Activated naive CD8-positive, alpha-beta T cell treated with anti-CD3 and anti-CD28 coated beads, Interleukin-2, amount 50 U/mL, for 24 hours (primary cell): ENCODE measurements at regions not wholly inside any gene's neighbourhood (a gene's known extent, or its start where the extent isn't known, plus 50 kb on each side); places are given as distances from the start of the nearest gene placed in this dataset.
"Not testable (repeated sequence)": the region's sequence is repeated elsewhere in the genome, so short reads cannot be mapped to it uniquely, and the experiment has no call there.

Source experiments
- ATAC-seq: fragments of 150-1000 bp; cut with Tn5 transposase; one replicate; pipeline ENCODE4 v1.10.0; 2021
- DNase-seq: peaks from one replicate; pipeline ENCODE4 v3.0.0; 2021
- H3K27ac Mint-ChIP-seq: one replicate; pipeline ENCODE4 v1.8.0; 2021; ENCODE audit warnings: mild to moderate bottlenecking, mixed read lengths
- H3K27me3 Mint-ChIP-seq: one replicate; pipeline ENCODE4 v1.8.0; 2021; ENCODE audit warnings: mixed read lengths
- H3K36me3 Mint-ChIP-seq: one replicate; pipeline ENCODE4 v1.8.0; 2021; ENCODE audit warnings: low read depth, mixed read lengths
- H3K4me1 Mint-ChIP-seq: one replicate; pipeline ENCODE4 v1.8.0; 2021; ENCODE audit warnings: mixed read lengths
- H3K4me3 Mint-ChIP-seq: one replicate; pipeline ENCODE4 v1.8.0; 2021; ENCODE audit warnings: mild to moderate bottlenecking, moderate library complexity, mixed read lengths
- H3K9me3 Mint-ChIP-seq: one replicate; pipeline ENCODE4 v1.8.0; 2021; ENCODE audit warnings: mixed read lengths

DNA sequence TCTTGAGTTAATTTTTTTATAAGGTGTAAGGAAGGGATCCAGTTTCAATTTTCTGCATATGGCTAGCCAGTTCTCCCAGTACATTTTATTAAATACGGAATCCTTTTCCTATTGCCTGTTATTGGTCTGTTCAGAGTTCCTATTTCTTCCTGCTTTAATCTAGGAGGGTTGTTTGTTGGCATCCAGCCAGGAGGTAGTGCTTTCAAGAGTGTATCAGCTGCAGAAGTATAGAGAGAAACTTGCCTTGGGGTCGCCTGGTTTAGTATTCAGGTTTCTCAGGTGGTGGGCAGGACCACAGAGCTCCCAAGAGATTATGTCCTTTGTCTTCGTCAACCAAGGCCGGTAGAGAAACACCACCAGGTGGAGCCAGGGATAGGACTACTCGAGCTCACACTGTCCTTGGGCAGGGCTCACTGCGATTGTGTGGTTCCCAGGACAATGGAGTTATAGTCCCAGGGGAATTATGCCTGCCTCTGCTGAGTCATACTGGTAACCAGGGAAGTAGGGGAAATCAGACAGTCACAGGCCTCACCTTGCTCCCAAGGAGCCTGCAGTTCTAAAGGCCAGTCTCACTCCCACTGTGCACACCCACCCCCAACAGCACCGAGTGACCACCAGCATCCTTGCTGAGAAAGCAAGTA is 168.1 kb downstream of the VSIG4 start:
- Mint-ChIP-seq H3K9me3 (no peaks in the 10 kb centered on the region), H3K4me3 (no peak overlapping the region), H3K4me1 (peaks cover 4% of the 10 kb centered on the region), H3K36me3 (no peaks in the 10 kb centered on the region), H3K27me3 (no peaks in the 10 kb centered on the region), H3K27ac (no peak overlapping the region)
- DNase-seq (peak; percentile 4), ATAC-seq (no peak)

DNA sequence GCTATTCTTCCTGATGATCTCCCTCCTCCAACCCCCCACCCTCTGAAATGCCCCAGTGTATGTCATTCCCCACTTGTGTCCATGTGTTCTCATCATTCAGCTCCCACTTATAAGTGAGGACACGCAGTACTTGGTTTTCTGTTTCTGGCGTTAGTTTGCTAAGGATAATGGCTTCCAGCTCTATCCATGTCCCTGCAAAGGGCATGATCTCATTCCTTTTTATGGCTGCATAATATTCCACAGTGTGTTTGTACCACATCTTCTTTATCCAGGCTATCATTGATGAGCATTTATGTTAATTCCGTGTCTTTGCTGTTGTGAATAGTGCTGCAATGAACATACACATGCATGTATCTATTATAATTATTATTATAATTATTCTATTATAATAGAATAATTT is 169.3 kb downstream of the VSIG4 start:
- H3K36me3 Mint-ChIP-seq, H3K27me3 Mint-ChIP-seq, H3K27ac Mint-ChIP-seq: not testable (repeated sequence)

DNA sequence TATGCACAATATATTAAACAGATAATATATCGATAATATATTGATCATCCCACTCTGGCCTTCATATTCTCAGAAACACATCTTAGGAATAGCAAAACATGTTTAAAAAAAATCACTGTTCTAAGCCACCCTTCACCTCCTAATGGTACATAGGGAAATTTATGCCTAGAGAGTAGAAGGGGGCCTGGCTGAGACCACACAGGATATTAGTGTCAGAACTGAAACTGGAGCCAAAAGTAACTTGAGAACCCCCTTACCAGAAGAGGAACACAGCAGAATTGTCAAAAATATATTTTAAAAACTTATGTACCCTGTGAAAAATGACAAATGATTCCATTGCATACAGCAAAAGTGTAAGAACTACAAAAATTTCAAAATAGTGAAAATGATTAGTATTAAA is 173.1 kb downstream of the VSIG4 start:
- no peaks in the 10 kb centered on the region for H3K36me3 Mint-ChIP-seq
- no peaks in the 10 kb centered on the region for H3K9me3 Mint-ChIP-seq
- H3K4me3 Mint-ChIP-seq: no peak overlapping the region
- no peak for DNase-seq
- ATAC-seq: no peak
- H3K27me3 Mint-ChIP-seq: no peaks in the 10 kb centered on the region
- peaks cover 24% of the 10 kb centered on the region for H3K4me1 Mint-ChIP-seq
- H3K27ac Mint-ChIP-seq: no peak overlapping the region

More for the DNA sequence above, 169.3 kb downstream of the VSIG4 start:
- DNase-seq, H3K9me3 Mint-ChIP-seq, ATAC-seq, H3K4me3 Mint-ChIP-seq: not testable (repeated sequence)
- H3K4me1 Mint-ChIP-seq: peaks cover 15% of the 10 kb centered on the region

DNA sequence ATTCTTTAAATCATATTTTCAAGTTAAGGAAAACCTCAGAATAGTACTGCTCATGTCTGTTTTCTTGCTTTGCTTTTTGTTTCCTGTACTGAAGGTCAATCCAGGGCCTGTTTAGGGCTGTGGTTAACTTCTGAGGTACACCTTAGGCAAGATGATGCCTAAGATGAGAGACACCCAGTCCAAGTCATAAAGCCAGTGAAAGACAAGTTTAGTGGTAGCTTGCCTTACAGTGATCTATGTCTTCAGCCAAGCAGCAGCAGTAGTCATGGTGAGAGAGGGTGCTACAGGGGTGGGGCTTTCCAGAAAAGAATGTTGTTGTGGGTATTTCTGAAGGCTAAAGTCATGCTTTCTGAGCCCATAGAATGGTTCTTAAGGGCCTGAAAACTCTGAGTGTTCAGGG is 173.7 kb downstream of the VSIG4 start:
- no peak overlapping the region for H3K4me3 Mint-ChIP-seq

DNA sequence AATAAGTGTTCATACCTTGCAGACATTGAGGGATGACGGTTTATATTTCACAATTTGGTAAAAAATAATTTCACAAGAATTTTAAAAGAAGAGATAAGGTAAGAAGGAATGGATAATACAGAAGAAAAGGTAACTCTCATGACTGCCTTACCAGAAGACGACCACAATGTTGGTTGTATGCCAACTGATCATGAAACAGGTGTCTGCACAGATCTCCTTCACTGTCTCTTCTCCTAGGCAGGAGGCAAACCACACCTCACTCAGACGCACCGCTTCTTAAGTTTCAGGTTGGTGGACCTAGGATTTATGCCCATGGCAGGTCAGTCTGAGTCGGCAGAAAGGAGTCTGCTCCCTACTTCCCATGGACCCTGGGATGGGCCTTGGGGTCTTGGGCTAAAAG is 177.2 kb downstream of the VSIG4 start:
- Mint-ChIP-seq H3K9me3 (no peaks in the 10 kb centered on the region), H3K27me3 (no peaks in the 10 kb centered on the region), H3K4me3 (no peak overlapping the region), H3K36me3 (no peaks in the 10 kb centered on the region), H3K4me1 (peaks cover 44% of the 10 kb centered on the region), H3K27ac (no peak overlapping the region)
- DNase-seq (no peak), ATAC-seq (no peak)

More for the DNA sequence above, 173.7 kb downstream of the VSIG4 start:
- Mint-ChIP-seq H3K36me3 (no peaks in the 10 kb centered on the region), H3K9me3 (no peaks in the 10 kb centered on the region), H3K27ac (no peak overlapping the region), H3K27me3 (no peaks in the 10 kb centered on the region), H3K4me1 (peaks cover 30% of the 10 kb centered on the region)
- ATAC-seq (peak; percentile 93), DNase-seq (peak; percentile 3)

DNA sequence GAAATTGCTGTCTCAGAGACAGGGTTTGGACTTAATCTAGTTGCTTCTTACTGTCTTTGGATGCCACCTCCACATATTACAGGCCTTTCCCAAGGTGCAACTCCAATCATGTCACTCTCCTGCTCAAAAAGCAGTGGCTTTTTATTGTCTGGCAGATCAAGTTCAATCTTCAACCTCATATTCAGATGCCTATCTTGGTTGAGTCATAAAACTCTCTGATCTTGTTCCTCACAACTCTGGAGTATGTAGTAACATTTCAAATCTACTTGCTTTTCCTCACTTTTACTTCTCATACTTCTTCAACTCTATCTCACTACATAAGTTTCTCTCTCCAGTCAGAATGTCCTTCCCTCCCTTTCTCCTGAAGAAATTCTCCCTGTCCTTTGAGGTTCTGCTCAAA is 180.6 kb downstream of the VSIG4 start:
- no peak overlapping the region for H3K27ac Mint-ChIP-seq
- H3K4me1 Mint-ChIP-seq: peaks cover 26% of the 10 kb centered on the region
- no peak overlapping the region for H3K4me3 Mint-ChIP-seq
- ATAC-seq (no peak), DNase-seq (no peak)
- no peaks in the 10 kb centered on the region for H3K27me3 Mint-ChIP-seq
- H3K36me3 Mint-ChIP-seq: no peaks in the 10 kb centered on the region
- peaks cover 5% of the 10 kb centered on the region for H3K9me3 Mint-ChIP-seq

DNA sequence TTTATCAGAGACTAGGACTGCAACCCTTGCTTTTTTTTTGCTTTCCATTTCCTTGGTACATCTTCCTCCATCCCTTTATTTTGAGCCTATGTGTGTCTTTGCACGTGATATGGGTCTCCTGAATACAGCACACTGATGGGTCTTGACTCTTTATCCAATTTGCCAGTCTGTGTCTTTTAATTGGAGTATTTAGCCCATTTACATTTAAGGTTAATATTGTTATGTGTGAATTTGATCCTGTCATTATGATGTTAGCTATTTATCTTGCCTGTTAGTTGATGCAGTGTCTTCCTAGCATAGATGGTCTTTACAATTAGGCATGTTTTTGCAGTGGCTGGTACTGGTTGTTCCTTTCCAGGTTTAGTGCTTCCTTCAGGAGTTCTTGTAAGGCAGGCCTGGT is 185.4 kb downstream of the VSIG4 start:
- not testable (repeated sequence) for ATAC-seq, DNase-seq, H3K36me3 Mint-ChIP-seq, H3K27me3 Mint-ChIP-seq, H3K9me3 Mint-ChIP-seq, H3K4me3 Mint-ChIP-seq, H3K27ac Mint-ChIP-seq, H3K4me1 Mint-ChIP-seq

DNA sequence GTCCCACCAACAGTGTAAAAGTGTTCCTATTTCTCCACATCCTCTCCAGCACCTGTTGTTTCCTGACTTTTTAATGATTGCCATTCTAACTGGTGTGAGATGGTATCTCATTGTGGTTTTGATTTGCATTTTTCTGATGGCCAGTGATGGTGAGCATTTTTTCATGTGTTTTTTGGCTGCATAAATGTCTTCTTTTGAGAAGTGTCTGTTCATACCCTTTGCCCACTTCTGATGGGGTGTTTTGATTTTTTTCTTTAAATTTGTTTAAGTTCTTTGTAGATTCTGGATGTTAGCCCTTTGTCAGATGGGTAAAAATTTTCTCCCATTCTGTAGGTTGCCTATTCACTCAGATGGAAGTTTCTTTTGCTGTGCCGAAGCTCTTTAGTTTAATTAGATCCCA is 183.9 kb downstream of the MSN start:
- H3K4me1 Mint-ChIP-seq, DNase-seq, H3K9me3 Mint-ChIP-seq, H3K36me3 Mint-ChIP-seq, ATAC-seq, H3K27ac Mint-ChIP-seq, H3K4me3 Mint-ChIP-seq, H3K27me3 Mint-ChIP-seq: not testable (repeated sequence)

DNA sequence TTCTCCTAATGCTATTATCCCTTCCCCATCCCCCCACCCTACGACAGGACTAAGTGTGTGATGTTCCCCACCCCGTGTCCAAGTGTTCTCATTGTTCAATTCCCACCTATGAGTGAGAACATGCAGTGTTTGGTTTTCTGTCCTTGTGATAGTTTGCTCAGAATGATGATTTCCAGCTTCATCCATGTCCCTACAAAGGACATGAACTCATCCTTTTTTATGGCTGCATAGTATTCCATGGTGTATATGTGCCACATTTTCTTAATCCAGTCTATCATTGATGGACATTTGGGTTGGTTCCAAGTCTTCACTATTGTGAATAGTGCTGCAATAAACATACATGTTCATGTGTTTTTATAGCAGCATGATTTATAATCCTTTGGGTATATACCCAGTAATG is 183.4 kb downstream of the MSN start:
- DNase-seq, H3K36me3 Mint-ChIP-seq, H3K4me3 Mint-ChIP-seq, ATAC-seq, H3K27ac Mint-ChIP-seq, H3K9me3 Mint-ChIP-seq, H3K27me3 Mint-ChIP-seq, H3K4me1 Mint-ChIP-seq: not testable (repeated sequence)

DNA sequence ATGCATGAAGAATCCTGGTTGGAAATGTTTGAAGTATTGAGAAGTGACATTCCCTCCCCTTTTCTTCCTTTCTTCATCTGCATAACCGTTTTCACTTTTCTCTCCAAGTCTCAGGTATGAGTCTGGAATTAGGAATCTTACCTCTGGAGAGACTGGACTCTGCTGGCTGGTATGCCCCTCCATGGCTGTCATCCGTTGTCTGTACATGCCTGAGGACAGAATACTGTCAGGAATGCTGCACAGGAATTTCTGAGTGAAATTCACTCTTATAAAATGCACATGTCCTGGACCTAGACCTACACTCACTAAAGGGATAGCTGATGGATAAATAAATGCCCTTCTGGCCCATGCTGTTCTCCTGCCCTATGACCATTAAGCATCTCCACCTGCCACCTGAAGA is 179.5 kb downstream of the MSN start:
- no peaks in the 10 kb centered on the region for H3K36me3 Mint-ChIP-seq
- no peak for DNase-seq
- H3K27me3 Mint-ChIP-seq: no peaks in the 10 kb centered on the region
- ATAC-seq: no peak
- no peaks in the 10 kb centered on the region for H3K9me3 Mint-ChIP-seq
- no peak overlapping the region for H3K4me3 Mint-ChIP-seq
- no peaks in the 10 kb centered on the region for H3K4me1 Mint-ChIP-seq
- no peak overlapping the region for H3K27ac Mint-ChIP-seq

DNA sequence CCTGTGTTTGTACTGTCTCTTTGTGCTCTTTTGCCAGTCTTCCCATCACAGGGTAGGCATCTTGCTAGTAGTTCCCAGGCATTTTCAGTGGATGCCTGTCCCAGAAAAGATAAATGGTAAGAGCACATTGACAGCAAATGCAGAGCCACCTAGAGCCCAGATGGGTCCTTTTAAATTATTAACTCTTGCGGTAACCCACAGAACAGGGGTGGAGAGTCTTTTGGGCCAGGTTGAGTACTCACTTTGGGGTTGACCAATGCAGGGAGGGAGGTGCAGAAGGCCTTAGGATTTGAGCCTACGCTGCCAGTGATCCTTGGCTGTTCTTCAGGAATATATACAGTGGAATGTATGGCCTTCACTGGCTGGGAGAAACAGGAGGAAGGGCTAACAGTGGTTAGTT is 173.8 kb downstream of the MSN start:
- ATAC-seq (no peak), DNase-seq (no peak)
- H3K4me3 Mint-ChIP-seq: no peak overlapping the region
- no peaks in the 10 kb centered on the region for H3K27me3 Mint-ChIP-seq
- no peak overlapping the region for H3K27ac Mint-ChIP-seq
- peaks cover 4% of the 10 kb centered on the region for H3K4me1 Mint-ChIP-seq
- no peaks in the 10 kb centered on the region for H3K9me3 Mint-ChIP-seq
- H3K36me3 Mint-ChIP-seq: no peaks in the 10 kb centered on the region

DNA sequence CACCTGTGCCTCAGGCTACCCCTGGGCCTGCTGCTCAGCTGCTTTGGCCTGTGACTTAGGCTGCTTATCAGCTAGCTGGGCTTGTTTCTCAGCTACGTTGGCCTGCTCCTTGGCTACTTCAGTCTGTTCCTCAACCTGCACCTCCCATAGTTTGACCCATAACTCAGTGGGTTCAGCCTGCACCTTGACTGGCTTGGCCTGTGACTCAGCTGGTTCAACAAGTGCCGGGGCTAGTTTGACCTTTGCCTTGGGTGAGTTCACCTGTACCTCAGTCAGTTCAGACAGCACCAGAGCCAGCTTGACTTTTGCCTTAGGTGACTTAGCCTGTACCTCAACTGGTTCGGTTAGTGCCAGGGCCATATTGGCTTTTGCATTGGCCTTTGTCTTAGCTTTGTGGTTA is 171.2 kb downstream of the MSN start:
- no peaks in the 10 kb centered on the region for H3K36me3 Mint-ChIP-seq
- H3K9me3 Mint-ChIP-seq: no peaks in the 10 kb centered on the region
- no peak for DNase-seq
- H3K27ac Mint-ChIP-seq: no peak overlapping the region
- H3K4me3 Mint-ChIP-seq: no peak overlapping the region
- no peak for ATAC-seq
- H3K27me3 Mint-ChIP-seq: no peaks in the 10 kb centered on the region
- peaks cover 4% of the 10 kb centered on the region for H3K4me1 Mint-ChIP-seq

DNA sequence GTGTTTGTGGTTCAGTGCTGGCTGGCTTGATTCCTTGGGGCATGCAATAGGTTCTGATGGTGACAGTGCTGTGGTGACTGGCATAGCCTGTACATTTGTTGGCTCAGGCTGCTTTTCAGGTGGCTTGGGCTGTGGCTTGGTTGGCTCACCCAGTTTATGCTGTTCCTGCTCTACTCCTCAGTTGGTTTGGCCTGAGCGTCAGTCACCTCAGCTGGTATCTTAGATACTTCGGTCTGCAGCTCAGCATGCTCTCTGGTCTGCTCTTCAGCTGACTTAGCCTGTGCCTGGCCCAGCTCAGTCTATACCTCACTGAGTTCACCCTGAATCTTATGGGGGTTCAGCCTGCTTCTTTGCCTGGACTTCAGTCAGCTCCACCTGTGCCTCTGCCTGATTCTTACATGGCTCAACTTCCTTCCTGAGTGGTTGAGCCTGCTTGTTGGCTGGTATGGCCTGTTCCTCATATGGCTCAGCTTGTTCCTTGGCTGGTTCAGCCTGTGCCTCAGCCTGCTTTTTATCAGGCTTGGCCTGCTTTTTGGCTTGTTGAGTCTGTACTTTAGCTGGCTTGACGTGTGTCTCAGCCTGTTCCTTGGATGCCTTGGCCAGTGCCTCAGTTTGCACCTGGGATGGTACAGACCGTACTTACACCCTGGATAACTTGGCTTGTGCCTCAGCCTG is 170.6 kb downstream of the MSN start:
- peaks cover 4% of the 10 kb centered on the region for H3K4me1 Mint-ChIP-seq
- ATAC-seq (no peak), DNase-seq (no peak)
- no peaks in the 10 kb centered on the region for H3K27me3 Mint-ChIP-seq
- no peak overlapping the region for H3K27ac Mint-ChIP-seq
- H3K36me3 Mint-ChIP-seq: no peaks in the 10 kb centered on the region
- H3K4me3 Mint-ChIP-seq: no peak overlapping the region
- no peaks in the 10 kb centered on the region for H3K9me3 Mint-ChIP-seq

DNA sequence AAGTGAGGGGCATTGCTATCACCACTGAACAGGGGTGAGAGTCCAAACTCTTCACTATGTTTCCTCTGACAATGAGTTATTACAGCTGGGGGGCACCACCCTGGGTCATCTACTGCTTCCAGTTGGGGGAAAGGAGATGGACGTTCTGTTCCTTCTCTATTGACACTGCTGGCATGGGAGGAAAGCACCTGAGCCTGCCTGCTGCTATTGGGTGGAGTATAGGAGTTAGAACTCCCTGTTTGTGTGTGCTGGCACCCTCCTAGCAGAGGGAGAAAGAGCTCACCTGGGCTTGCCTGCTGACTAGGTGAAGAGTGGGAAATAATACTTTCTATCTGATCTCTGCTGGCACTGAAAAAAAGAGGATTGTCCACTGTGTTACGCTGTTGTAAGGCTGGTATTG is 163.8 kb downstream of the MSN start:
- no peak overlapping the region for H3K27ac Mint-ChIP-seq
- no peaks in the 10 kb centered on the region for H3K9me3 Mint-ChIP-seq
- ATAC-seq (no peak), DNase-seq (no peak)
- H3K27me3 Mint-ChIP-seq: no peaks in the 10 kb centered on the region
- H3K4me3 Mint-ChIP-seq: no peak overlapping the region
- no peaks in the 10 kb centered on the region for H3K4me1 Mint-ChIP-seq
- no peaks in the 10 kb centered on the region for H3K36me3 Mint-ChIP-seq

DNA sequence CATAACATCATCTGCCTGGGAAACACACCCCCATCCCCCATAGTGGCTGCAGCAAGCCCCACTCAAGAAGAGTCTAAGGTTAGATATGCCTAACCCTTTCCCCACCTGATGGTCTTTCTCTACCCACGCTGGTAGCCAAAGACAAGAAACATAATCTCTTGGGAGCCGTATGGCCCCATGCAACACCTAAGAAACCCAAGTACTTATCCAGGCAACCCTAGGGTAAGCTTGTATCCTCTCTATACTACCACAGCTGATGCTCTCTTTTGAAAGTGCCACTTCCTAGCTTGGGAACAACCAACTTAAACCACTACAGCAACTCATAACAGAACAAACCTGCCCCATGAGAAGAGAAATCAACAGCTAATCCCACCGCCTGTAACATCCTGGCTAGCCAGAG is 161.1 kb downstream of the MSN start:
- ATAC-seq (no peak), DNase-seq (no peak)
- Mint-ChIP-seq H3K4me3 (no peak overlapping the region), H3K4me1 (no peaks in the 10 kb centered on the region), H3K36me3 (no peaks in the 10 kb centered on the region), H3K27ac (no peak overlapping the region), H3K9me3 (no peaks in the 10 kb centered on the region), H3K27me3 (no peaks in the 10 kb centered on the region)

DNA sequence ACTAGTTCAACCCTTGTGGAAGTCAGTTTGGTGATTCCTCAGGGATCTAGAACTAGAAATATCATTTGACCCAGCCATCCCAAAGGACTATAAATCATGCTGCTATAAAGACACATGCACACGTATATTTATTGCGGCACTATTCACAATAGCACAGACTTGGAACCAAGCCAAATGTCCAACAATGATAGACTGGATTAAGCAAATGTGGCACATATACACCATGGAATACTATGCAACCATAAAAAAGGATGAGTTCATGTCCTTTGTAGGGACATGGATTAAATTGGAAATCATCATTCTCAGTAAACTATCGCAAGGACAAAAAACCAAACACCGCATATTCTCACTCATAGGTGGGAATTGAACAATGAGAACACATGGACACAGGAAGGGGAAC is 157.8 kb downstream of the MSN start:
- H3K4me1 Mint-ChIP-seq, ATAC-seq, DNase-seq, H3K36me3 Mint-ChIP-seq, H3K27ac Mint-ChIP-seq, H3K4me3 Mint-ChIP-seq, H3K27me3 Mint-ChIP-seq, H3K9me3 Mint-ChIP-seq: not testable (repeated sequence)
